ENCODE measurements at regions not wholly inside any gene's neighbourhood (a gene's known extent, or its start where the extent isn't known, plus 50 kb on each side); places are given as distances from the start of the nearest gene placed in this dataset.
"Not testable (repeated sequence)": the region's sequence is repeated elsewhere in the genome, so short reads cannot be mapped to it uniquely, and the experiment has no call there.

DNA sequence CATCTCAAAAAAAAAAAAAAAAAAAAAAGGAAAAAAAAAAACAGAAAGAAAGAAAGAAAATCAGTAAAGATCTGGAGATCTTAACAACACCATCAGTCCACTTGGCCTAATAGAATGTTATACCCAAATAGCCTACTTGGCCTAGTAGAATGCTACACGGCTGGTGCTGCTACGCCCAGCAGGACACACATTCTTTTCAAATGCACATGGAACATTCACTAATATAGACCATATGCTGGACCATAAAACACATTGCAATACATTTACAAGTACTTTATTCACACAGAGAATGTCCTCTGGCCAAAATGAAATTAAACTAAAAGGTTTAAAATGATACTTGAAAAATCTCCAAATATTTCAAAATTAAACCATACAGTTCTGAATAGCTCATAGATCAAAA lies 80.0 kb upstream of the TNFAIP3 start:
- DNase-seq, result no peak

DNA sequence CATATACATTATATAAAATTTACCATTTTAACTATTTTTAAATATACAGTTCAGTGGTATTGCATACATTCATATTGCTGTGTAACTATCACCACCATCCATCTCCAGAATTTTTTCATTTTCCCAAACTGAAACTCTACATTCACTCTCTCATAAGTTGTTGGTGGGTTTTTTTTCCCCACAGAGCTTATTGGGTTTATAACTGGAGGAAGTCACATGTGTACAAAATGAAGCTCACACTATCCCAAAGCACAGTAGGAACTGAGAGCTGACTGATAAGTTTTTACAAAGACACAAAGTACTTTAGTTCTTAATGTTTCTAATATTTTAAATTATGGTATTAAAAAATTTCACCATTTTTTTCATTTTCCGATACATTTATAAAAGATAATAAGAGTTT lies 78.8 kb upstream of the TNFAIP3 start:
- DNase-seq, result no peak

DNA sequence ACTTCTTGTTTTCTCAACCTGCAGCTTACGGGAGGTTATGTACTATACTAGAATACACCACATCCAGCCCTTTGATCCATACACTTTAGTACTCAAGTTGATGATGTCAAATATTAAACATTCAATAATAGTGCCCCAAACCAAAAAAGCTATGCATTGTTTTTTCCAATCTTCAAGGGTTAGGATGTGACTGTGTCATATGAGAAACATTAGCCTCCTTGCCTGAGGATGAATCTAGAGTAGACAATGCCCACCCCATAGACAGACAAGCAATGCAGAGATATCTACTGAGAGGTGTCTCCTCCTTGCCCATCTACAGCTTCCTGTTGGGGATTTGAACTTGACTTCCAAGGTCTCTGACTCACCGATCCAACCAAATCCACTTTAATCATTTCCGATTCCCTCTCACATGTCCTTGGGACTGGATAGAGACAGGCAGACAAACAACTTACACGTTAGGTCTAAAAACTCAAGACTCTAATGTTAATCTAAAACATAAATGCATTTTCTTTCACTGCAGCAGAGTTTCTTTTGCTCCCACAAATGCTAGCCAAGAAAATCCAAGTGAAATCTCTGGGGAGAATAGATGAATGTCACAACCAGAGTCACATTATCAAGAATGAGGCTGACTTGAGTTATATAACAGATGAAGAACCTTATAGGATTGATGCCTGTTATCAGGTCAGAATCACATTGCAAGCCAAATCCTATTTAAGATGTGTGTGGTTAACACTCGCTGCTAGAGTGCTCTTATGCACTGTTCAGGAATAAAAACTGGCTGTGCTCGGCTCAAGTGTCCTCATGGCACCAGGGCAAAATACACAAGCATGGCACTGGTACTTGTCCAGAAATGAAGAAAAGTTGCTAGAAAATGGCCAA lies 75.5 kb upstream of the TNFAIP3 start:
- no peak for DNase-seq

DNA sequence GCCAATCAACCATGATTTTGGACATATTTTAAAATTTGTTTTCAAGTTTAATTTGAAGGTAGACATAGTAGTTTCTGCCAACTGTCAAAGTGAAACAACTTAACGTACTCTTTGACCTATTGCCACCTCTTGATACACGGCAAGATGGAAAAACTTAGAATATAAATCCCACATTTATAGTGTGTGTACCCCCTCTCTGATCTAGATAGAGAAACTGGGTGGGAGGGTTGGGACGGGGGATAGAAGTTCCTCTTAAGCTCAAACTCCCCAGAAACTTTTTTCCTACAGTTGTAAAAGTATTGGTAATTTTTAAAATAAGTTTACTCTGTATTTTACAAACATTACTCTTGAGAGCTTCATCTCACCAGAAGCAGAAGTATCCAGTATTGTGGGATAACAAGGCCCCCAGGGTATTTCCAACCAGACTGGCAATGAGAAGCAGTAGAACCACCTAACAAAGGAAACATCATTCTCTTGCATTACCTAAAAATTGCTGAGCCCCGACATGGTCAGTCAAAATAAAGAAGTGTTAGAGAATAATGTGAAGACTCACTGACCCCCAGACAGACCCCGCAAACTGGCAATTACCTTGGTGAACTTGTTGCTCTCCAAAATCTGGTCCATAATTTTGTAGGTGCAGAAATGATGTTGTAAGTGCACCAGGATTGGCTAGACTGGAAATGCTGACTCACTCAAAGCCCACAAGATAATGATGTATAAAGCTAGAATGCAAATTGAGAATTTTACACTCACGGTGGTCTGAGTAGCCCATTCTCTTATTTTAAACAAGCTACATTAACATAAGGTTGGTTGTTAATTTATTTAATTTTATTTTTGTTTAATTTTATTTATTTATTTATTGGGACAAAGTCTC lies 74.7 kb upstream of the TNFAIP3 start:
- DNase-seq, result no peak

DNA sequence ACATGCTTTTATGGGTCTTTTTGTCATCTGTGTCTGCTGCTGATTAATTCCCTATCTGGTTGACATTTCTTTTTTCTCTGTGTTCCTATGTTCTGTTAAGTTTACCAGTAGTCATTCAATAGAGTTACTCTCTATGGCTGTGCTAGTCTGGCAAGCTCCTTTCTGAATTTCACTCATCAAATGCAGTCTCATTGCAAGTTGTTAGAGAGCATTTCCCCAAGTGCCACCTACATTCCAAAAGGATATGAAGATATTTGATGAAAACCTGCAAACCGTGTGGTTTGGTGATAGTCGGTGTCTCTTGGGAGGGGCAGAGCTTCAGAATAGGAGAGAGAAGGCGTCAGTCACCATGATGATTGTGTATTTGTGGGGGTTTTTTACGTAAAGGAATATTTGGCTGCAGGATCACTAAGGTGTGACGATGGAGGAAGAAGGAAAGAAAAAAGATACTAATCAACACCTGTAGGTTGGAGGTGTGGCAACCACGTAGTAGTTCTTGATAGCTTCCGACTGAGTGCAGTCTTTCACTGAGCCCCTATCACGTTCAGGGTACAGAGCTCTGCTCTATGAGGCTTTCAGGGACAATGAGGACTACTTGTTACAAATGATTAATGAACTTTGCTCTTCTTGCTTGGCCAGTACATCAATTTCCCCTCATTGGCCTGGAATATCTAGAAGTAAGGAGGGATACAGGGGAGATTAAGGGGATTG lies 73.1 kb upstream of the TNFAIP3 start:
- no peak for DNase-seq

DNA sequence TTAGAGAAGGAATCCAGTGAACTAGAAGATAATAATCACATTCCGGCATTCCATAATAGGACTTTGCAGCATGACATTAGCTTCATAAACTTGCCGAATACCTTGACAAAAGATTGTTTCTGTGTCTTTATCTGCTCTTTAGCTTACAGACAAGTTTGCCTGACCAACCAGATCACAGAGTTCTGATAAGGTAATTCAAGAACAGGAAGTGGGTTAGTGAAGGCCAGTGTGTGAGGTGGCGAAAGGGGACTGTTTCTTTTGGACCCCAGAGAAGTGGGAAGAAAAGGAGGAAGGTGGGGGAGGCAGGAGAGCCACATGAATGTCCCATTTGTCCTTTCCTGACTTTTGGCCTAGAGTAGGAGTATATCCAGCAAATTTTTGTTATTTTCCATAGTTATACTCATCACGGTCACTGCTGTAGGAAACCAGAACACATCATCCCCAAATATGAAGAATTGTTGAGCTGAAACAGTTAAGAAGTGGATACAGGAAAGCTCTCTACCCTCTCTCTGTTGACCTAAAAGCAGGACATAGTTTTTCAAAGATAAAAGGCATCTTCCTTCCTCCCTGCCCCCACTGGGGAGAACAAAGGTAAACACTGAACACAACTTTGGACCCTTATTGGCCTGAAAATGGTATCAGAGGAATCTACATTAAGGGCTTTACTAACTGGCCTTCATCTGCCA lies 72.4 kb upstream of the TNFAIP3 start:
- DNase-seq, result no peak

DNA sequence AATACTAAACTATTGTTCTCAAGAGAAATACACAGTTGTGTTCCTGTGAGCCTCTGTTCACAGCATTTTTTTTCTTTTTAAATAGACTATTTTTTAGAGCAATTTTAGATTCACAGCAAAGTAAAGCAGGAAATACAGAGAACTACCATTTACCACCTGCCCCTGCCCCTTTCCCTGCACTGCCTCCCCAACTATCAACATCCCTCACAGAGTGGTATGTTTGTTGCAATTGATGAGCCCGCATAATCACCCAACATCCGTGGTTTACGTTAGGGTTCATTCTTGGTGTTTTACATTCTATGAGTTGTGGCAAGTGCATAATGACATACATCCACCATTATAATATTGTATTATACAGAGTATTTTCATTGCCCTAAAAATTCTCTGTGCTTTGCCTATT lies 71.6 kb upstream of the TNFAIP3 start:
- DNase-seq, result no peak

DNA sequence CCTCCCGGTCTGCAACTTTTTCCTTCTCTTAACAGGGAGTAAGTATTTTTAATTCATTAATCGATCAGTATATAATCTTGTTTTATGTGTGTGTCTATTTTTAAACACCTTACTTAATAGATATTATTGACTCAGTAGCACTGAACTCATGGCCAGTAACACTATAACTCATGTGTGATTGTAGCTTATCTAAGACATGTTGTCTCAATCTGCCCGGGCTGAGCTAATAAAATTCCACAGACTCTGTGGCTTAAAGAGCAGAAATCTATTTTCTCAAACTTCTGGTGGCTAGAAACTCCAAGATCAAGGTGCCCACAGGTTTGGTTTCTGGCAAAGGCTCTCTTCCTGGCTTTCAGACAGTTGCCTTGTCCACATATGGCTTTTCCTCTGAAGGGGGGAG lies 68.8 kb upstream of the TNFAIP3 start:
- DNase-seq, result no peak

DNA sequence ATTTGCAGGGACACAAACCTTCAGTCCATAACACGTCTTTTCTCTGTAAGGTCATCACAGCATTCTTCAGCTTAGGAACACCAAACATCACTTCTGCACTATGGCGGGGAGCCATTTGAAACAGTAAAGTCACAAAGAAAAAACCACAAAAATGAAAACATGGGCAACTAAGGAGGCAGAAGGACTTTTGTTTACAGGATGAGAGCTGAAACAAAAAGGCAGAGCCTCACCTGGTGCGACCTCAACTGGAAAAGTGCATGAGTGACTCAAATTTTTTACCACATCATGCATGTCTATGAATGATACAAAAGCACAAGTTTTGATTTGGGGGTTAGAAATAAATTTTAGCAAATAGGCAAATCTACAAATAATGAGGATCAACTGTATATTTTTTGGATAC lies 68.2 kb upstream of the TNFAIP3 start:
- DNase-seq, result peak in 1 of 2 experiments; percentile 35

DNA sequence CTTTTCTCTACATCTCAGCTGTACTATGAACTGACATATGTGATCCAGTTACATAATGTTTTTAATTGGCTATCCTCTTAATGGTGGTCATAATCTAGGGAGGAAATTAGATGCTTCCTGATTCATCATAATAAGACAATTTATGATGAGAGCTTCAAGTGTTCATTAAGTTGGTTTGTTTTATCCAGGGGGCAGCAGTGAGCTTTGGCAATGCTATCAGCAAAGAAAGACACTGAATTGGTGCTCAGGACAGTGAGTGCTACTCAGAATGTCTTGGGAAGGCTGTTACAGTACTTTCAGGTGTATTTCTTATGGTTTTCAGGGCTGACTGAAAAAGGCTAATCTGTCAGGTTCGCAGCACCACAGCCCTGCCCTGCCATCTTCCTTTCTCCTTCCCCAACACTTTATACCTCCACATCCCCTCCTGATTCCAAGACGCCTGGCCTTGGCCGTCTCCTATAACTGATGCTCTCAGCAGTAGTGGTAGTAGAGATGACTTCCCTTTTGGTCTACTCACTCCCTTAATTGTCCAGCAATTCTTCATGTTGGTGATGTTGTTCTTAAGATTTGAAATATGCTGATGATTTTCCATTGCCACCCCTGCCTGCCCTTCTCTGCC lies 67.0 kb upstream of the TNFAIP3 start:
- DNase-seq, result peak; percentile 29 to 67

DNA sequence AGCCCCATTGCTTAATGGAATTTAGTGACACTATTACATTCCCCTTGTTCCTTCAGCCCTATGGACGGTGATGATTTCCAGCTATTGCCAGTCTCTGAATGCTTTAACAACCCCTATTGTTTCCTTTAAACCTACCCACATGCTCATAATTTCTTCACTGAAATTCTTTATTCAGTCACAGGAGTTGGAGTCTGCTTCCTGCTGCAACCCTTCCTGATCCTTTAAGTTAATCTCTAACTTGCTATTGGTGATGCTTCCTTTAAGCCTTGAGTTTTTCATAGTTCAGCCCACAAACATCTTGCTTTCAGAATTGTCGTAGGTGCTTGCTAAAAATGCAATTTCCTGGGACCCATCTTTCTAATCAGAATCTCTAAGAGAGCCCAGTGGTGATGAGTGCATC lies 66.3 kb upstream of the TNFAIP3 start:
- no peak for DNase-seq

DNA sequence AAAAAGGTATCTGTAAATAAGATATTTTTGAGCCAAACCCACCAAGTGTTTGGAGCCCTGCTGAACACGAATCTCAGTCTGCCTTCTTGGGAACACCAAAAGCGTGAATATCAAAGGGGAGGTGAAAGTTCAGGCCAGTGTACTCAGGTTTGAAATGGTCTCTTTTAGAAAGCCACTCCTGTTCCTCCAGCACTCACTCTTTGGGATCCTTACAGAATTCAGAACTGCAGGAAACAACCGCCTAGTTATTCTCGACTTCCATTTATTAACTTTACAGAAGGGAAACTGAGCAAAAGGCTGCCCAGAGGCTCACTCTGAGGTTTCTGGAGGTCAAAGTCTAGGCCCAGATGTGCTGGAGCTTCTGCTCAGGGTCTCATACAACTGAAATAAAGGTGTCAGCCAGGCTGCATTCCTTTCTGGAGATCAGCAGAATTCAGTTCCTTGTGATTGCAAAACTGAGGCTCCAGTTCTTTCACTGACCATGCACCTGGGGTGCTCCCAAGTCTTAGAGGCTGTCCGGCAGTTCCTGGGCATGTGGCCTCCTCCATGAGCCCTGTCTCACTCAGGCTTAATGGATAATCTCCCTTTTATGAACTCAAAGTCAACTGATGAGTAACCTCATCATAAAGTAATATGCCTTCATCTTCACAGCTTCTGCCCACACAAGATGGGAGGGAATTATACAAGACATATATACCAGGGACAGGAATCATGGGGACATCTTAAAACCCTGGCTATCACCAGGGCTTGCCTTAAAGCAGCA lies 65.5 kb upstream of the TNFAIP3 start:
- no peak for DNase-seq

DNA sequence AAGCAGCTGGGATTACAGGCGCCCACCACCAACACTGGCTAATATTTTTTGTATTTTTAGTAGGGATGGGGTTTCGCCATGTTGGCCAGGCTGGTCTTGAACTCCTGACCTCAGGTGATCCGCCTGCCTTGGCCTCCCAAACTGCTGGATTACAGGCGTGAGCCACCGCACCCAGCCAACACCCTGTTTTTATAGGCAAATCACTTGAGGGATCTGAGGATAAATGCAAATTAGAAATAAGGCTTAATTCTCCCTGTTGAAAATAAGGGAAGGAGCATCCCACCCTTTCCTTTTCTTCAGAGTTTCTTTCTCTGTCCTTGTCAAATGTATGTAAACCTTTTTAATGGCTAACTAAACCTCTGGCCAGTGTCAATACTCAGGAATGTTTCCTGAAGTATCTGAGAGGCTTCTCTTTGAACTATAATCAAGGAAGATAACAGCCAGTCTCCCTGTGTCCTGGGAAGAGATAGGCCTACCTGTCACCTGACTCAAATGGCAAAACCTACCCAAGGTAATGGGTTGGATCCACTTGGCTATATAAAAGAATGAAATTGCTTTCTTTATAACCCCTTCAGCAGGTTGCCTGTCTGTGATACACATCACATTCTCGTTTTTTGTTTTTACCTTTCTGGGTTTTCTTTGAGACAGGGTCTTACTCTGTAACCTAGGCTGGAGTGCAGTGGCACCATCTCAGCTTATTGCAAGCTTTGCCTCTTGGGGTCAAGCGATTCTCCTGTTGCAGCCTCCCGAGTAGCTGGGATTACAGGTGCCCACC lies 64.5 kb upstream of the TNFAIP3 start:
- no peak for DNase-seq

DNA sequence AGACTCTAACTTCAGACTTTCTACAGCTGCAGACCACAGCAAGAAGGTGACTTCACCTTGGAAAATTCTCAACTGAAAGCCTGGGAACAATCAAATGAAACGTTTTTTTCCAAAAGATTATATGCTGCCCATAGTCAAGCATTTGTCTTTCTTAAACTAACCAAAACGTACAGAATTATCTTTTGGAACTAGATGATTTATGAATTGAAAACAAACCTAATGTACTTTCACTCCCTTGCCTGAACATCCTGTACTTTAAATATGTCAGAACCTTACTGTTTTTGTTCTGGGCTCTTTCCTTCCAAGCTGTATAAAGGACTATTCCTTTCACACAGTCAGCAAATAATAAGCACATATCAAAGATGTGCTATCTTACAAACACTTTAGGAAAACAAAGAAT lies 62.4 kb upstream of the TNFAIP3 start:
- no peak for DNase-seq

DNA sequence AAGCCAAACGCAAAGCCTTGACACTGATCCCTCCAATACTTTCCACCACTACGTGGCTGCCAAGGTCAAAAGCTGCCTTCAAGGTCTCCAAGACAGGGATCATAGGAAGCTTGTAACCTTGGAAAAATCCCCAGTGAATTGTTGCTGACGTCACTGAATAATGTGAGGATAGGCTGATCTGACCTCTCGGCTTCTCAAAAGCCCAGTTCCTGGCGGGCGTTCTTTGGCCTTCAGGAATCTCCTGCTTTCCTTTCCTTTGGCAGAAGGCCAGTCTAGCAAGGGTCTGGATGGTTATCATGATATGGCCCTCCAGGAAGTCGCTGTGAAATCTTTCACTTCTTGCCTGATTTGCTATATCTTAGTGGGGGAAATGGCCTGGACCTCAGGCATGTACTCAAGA lies 61.4 kb upstream of the TNFAIP3 start:
- DNase-seq, result no peak

DNA sequence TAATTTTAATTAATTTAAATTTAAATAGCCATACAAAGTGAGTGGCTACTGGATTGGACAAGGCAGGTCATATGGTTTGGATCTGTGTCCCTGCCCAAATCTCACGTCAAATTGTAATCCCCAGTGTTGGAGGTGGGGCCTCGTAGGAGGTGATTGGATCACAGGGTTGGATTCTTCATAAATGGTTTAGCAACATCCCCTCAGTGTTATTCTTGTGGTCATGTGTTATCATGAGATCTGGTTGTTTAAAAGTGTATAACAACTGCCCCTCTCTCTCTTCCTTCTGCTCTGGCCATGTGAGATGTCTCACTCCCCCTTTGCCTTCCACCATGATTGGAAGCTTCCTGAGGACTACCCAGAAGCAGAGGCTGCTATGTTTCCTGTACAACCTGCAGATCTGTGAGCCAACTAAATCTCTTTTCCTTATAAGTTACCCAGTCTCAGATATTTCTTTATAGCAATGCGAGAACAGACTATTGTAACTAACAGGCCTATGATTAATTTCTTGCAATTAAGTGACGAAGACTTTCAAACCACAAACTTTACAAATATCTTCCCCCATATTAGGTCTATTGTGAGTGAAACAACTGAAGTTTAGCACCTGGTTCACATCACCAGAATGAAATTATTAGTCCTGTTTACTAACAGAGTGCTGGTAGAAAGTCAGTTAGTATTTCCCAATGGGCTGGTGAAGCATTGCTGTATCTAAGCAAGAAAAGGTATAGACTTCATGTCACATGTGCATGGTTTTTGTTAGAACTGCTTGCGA lies 60.0 kb upstream of the TNFAIP3 start:
- DNase-seq, result no peak

DNA sequence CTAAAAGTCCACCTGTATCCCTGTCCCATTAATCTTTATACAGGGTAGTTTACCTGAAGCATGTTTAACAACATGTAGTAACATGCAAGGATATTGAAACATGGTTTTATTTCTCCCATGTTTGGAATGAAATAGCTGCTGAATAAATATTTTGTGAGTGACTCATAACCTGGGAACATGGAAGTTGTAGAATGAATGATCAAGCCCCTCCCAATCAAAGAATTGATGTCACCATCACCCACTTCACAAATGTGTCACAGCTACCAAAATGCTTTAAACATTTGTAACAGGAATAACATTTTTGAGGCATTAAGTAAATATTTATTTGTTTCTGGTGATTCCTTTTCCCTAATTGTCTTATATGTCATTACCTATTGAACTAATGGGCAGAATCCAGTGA lies 58.9 kb upstream of the TNFAIP3 start:
- DNase-seq, result no peak

DNA sequence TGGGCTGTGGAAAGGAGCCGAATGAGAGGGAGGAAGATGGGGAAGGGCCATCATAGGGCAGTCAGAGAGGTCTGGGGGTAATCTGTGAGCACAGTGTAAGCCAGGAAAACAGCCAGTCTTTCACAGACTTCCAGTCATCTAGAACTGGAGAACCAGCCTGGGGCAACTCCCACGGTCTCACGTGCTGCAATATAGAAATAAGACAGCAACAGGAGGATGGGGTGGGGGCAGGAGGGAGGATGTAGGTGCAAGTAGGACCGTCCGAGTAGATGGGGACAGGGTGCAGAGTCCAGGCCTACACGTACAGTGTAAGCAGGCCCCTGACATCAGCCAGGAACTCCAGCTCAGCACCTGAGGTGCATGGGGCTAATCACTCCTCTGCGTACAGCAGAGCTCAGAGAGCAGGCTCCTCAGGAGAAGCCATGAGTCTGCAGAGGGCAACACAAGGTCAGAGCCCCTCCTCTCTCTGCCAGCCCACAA lies 58.2 kb upstream of the TNFAIP3 start:
- no peak for DNase-seq

DNA sequence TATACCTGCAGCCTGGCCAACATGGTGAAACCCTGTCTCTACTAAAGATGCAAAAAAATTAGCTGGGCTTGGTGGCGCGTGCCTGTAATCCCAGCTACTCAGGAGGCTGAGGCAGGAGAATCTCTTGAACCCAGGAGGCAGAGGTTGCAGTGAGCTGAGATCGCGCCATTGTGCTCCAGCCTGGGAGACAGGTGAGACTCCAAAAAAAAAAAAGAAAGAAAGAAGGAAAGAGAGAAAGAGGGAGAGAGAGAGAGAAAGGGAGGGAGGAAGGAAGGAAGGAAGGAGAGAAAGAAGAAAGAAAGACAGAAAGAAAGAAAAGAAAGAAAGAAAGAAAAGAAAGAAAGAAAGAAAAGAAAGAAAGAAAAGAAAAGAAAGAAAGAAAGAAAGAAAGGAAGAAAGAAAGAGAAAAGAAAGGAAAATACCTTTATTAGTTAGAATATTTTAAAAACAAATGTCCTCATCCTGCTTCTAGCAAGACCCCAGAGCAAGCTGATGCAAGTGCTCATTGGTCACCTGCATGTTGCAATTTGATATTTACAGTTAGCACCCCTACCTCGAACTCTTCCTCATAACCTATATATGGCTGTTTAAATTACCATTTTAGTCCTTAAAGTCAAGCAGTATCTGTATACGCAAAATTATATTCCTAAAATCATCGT lies 57.0 kb upstream of the TNFAIP3 start:
- DNase-seq, result not testable (repeated sequence)
